Ishikawa (cell line): ENCODE measurements at regions not wholly inside any gene's neighbourhood (a gene's known extent, or its start where the extent isn't known, plus 50 kb on each side); places are given as distances from the start of the nearest gene placed in this dataset.

Experiments
- NFIC ChIP-seq: IDR thresholded peaks from 2 replicates; pipeline ENCODE4 v1.6.1; 2012
- TF ChIP-seq, protein P1 (sequence below): IDR thresholded peaks from 2 replicates; pipeline ENCODE4 v1.6.1; 2012; ENCODE audit warnings: low read depth, mild to moderate bottlenecking
- TF ChIP-seq, protein P2 (sequence below): IDR thresholded peaks from 2 replicates; pipeline ENCODE4 v1.6.1; 2012

DNA sequence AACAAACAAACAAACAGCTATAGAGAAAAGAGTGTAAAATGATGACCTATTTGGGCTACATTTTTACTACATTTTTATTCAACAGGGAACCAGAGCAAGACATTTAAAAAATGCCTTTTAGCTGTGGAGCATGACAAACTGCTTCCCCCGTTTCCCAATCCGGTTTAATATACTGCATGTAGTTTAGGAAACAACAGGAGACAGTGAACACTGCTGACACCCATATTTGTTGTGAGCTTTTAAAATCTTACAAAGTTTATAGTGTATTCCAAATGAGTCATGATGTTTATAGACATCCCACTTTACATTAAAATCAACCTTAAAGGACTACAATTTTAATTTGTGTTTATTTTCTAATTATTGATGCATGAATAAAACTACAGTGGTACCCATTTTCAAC is 1238.3 kb downstream of the TECRL start:
- TF ChIP-seq, protein P1, sequence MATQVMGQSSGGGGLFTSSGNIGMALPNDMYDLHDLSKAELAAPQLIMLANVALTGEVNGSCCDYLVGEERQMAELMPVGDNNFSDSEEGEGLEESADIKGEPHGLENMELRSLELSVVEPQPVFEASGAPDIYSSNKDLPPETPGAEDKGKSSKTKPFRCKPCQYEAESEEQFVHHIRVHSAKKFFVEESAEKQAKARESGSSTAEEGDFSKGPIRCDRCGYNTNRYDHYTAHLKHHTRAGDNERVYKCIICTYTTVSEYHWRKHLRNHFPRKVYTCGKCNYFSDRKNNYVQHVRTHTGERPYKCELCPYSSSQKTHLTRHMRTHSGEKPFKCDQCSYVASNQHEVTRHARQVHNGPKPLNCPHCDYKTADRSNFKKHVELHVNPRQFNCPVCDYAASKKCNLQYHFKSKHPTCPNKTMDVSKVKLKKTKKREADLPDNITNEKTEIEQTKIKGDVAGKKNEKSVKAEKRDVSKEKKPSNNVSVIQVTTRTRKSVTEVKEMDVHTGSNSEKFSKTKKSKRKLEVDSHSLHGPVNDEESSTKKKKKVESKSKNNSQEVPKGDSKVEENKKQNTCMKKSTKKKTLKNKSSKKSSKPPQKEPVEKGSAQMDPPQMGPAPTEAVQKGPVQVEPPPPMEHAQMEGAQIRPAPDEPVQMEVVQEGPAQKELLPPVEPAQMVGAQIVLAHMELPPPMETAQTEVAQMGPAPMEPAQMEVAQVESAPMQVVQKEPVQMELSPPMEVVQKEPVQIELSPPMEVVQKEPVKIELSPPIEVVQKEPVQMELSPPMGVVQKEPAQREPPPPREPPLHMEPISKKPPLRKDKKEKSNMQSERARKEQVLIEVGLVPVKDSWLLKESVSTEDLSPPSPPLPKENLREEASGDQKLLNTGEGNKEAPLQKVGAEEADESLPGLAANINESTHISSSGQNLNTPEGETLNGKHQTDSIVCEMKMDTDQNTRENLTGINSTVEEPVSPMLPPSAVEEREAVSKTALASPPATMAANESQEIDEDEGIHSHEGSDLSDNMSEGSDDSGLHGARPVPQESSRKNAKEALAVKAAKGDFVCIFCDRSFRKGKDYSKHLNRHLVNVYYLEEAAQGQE, result no peak
- no peak for TF ChIP-seq NFIC
- TF ChIP-seq, protein P2, sequence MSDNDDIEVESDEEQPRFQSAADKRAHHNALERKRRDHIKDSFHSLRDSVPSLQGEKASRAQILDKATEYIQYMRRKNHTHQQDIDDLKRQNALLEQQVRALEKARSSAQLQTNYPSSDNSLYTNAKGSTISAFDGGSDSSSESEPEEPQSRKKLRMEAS, result no peak
